ENCODE measurements at regions not wholly inside any gene's neighbourhood (a gene's known extent, or its start where the extent isn't known, plus 50 kb on each side); places are given as distances from the start of the nearest gene placed in this dataset.

DNA sequence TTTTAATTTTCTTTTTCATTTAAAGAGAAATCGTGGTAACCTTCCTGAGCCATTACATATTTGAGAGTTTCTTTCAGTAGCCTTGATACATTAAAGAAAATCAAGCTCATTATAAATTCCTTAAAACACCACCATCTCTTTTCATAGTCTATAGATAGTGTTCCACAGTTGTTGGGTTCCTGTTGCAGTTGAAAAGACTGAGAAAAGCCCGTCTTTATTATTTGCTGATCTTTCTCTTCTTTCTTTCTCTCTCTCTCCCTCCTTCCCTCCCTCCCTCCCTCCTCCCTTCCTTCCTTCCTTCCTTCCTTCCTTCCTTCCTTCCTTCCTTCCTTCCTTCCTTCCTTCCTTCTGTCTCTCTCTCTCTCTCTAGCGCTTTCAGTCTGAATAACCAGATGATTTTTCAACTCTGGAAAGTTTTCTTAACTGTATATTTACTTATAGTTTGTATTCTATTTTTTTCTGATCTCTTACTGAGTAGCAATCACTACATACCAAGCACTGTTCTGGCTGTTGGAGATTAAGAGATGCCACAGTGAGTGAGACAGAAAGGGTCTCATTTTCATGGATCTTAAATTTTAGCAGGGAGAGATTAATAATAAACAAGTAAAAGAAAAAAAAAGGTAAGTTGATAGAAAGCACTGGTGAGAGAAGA lies 157.5 kb downstream of the TINAG start:
- TF ChIP-seq POLR2A (IDR thresholded peaks at IDR 0.05) (no peak), EP300 (IDR thresholded peaks at IDR 0.05) (no peak)
- TF ChIP-seq, protein P1, sequence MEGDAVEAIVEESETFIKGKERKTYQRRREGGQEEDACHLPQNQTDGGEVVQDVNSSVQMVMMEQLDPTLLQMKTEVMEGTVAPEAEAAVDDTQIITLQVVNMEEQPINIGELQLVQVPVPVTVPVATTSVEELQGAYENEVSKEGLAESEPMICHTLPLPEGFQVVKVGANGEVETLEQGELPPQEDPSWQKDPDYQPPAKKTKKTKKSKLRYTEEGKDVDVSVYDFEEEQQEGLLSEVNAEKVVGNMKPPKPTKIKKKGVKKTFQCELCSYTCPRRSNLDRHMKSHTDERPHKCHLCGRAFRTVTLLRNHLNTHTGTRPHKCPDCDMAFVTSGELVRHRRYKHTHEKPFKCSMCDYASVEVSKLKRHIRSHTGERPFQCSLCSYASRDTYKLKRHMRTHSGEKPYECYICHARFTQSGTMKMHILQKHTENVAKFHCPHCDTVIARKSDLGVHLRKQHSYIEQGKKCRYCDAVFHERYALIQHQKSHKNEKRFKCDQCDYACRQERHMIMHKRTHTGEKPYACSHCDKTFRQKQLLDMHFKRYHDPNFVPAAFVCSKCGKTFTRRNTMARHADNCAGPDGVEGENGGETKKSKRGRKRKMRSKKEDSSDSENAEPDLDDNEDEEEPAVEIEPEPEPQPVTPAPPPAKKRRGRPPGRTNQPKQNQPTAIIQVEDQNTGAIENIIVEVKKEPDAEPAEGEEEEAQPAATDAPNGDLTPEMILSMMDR (IDR thresholded peaks at IDR 0.05): no peak

All from tibial nerve (tissue), 4 donors.